NCI-H128 (cell line): ENCODE measurements at regions not wholly inside any gene's neighbourhood (a gene's known extent, or its start where the extent isn't known, plus 50 kb on each side); places are given as distances from the start of the nearest gene placed in this dataset.
"Not testable (repeated sequence)": the region's sequence is repeated elsewhere in the genome, so short reads cannot be mapped to it uniquely, and the experiment has no call there.

Source experiments
- DNase-seq: peaks from one replicate; lab custom pipeline; 2025; ENCODE audit not compliant: unreplicated experiment; lab: John Stamatoyannopoulos, UW

DNA sequence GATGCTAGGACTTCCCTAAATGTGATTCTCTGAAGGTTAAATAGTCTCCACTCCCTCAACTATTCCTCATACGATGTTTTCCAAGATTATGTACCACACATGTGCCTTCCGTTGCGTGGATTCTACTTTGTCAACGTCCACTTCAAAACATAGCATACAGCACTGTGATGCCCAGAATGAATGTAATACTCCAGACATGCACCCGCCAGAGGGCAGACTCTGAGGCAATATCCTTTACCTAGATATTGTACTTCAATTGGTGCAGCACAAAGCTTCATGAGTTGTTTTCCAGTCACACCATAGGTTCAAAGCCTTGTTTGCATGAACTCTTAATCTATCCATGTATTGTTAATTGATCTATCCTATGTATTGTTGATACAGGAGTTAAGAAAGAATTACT lies 201.0 kb upstream of the NABP1 start:
- DNase-seq: no peak

DNA sequence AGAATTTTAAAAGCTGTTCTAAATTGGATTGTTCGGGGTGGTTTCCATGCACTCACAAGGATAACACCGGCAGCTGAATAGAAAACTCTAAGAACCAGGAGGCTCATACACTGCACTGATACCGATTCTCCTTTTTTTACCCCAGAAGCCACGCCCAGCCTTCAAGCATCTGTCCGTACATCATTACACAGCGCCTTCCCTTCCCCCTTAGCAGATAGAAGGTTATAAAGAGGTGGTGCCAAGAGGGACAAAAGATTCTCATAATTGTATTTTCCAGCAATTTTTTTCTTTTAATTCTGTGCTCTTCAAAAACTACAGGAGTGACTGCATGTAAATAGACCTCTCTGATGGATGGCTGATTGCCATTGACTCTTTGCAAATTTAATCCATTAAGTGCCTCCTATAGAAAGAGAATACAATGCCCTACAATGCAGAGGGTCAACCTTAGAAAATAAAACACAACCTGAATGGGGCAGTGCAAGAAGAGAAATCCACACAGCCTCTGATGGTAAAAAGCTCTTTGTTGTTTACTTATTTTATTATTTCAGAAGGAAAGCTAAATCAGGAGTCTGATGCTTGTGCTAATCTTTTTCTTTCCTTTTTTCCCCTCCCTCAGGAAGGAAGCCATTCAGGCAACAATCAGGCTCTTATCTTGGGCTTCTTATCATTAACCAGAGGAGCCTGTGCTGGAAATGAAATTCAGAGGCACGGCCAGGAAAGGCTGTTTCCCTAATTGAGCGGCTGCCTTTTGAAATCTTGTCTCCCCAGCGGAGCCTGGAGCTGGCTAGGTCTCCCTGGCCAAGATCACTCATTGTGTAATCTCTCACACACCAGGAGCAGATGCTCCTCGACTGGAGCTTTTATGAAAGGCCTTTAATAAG lies 198.9 kb upstream of the NABP1 start:
- peak; percentile 17 for DNase-seq

DNA sequence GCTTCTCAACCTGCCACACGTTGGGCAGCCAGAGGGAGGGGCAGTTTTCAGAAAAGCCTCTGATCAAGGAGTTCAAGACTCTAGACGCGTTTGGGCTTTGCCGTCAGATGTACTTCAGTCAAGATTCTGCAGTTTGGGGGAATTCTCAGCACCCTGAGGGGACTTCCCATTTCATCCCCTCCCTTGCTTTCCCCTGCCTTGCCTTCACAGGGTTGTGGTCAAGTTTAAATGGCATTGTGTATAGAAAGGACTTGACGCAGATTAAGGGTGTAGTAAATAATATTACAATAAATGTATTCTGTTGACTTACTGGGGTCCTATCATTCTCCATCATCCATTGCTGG lies 198.3 kb upstream of the NABP1 start:
- DNase-seq: no peak

- no peak for DNase-seq
These were observed 196.4 kb upstream of the NABP1 start for GRCh38 chr2:191481305-191482070.

DNA sequence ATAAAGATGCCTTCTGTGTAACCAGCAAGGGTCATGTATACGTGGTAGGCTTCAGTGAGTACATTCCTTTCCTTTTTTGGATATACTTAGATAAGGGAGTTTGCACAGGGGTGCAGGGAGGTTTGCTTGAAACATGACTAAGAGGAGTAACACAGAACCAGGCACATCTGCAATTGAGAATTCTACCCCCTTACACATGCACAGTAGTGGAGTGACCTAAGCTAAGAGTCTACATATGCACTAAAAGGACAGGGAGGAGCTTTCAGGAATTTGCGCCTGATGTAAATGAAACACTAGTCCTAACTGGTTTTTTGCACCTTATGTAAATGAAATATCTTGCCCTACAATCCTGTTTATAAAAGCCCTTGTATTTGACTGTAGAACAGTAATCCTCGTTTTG lies 194.8 kb upstream of the NABP1 start:
- no peak for DNase-seq

GRCh38 chr2:191486584-191487320 lies 191.2 kb upstream of the NABP1 start:
- no peak for DNase-seq

DNA sequence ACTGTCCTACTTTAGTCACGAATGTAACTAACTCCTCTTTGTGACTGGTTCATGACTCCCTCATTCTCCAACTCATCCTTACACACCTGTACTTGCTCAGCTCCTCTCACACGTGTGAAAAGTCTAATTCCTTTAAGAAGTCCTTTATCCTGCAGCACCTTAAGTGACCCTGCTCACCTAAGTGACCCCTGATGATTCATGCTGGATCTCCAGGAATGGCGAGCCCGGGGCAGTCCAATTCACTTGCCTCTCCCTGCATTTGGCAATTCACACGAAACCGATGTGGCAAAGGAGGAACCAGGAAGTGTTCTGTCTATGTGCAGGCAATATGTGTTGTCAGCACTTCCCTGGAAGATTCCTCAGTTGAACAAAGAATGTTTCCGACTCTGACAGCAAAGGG lies 189.8 kb upstream of the NABP1 start:
- DNase-seq: no peak

- no peak for DNase-seq
These were observed 188.8 kb upstream of the NABP1 start for GRCh38 chr2:191489177-191489576.

DNA sequence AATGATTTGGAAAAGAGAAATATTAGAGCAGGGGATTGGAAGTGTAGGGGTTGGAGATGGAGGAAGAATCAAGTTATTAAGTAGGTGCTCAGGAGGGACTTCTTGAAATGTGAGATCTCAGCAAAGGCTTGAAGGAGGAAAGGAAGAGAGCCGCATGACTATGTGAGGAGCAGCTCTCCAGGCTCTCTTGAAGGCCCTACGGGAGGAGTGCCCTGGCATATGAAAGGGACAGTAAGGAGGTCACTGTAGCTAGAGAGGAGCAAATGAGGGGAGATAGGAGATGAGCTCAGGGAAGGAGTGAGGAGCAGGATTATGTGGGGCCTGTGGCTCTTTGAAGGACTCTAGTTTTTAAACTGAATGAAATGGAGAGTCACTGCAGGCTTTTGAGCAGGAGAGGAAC lies 181.1 kb upstream of the NABP1 start:
- no peak for DNase-seq

- DNase-seq: no peak
These were observed 180.1 kb upstream of the NABP1 start for GRCh38 chr2:191497822-191498221.

DNA sequence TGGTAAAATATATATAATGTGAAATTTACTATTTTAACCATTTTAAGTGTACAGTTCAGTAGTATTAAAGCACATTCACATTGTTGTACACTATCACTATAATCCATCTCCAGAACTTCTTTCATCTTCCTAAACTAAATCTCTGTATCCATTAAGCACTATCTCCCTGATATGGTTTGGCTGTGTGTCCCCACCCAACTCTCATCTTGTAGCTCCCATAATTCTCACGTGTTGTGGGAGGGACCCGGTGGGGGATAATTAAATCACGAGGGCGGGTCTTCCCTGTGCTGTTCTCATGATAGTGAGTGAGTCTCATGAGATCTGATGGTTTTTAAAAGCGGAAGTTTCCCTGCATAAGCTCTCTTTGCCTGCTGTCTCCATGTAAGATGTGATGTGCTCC lies 178.9 kb upstream of the NABP1 start:
- DNase-seq: no peak

GRCh38 chr2:191499874-191500565 lies 177.9 kb upstream of the NABP1 start:
- no peak for DNase-seq

DNA sequence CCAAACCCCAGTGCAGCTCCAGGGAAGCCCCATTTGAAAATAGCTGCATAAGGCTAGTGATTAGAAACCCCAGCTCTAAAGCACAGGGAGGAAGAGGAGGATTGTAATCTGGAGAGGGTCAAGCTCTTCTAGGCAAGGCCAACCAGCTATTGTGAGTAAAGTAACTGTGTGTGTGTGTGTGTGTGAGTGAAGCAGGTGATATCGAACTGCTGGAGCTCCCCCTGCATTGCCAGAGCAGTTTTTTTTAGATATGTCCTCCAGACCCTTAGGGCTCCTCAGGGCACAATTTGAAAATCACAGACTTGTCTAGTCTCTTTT lies 177.4 kb upstream of the NABP1 start:
- DNase-seq: no peak

GRCh38 chr2:191500884-191501560 lies 176.9 kb upstream of the NABP1 start:
- no peak for DNase-seq

GRCh38 chr2:191501561-191502168 lies 176.3 kb upstream of the NABP1 start:
- no peak for DNase-seq

DNA sequence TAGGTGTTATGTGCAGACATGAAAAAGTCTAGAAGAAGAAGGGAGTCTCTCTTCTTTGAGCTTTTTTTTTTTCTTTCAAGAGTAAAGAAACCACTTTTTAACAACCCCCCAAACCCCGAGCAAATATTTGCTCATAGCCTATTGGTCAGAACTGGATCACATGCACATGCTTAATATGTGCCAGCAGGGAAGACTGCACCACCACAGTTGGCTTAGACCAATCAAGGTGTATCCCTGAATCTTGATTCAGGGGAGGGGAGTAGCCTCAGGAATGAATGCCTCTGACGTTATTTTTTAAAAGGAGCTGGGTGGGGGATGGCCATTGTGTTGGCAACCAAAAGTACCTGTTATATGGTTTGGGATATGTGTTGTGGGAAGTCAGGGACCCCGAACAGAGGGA lies 171.4 kb upstream of the NABP1 start:
- DNase-seq: no peak

DNA sequence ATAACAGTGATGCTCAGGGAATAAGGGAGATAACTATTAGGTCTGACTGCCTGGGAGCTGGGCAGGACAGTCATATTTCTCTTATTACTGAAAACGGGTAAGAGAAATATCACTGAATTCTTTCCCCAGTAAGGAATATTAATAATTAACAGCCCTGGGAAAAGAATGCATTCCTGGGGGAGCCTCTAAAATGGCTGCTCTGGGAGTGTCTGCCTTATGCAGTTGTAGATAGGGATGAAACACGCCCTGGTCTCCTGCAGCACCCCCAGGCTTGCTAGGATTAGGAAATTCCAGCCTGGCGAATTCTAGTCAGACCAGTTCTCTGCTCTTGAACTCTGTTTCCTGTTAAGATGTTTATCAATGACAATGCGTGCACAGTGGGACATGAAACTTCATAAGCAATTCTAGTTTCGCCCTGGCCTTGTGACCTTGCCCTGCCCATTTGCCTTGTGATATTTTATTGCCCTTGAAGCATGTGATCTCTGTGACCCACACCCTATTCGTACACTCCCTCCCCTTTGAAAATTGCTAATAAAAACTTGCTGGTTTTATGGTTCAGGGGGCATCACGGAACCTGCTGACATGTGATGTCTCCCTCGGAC lies 170.6 kb upstream of the NABP1 start:
- DNase-seq: not testable (repeated sequence)

GRCh38 chr2:191508738-191509137 lies 169.2 kb upstream of the NABP1 start:
- no peak for DNase-seq

DNA sequence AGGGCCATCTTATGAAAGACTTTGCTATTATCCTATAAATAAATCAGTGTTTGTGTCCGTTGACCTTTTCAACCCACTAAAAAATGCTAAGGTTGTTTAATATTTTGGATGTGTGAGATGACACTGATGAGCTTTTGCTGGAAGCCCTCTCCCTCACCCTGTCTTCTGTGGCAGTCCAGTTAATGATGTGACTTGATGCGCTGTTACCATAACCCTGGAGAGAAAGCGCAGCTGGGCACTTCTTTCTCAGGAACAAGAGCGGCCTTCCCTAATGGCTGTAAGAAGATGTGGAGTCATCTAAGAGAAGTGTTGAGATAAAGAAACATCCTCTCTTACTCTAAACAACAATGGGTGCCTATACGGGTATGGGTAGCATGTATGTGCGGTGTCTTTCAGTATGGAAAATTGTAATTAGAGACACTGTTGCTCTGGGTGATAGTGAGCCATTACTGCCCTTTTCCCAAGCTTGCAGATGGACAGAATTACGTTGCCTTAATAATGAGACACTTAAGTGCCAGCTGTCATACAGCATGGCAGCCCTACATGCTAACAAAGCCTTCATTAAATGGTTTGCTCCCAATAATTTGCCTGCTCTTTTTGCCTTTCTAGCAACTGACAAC lies 165.6 kb upstream of the NABP1 start:
- DNase-seq: no peak

GRCh38 chr2:191512874-191513273 lies 165.1 kb upstream of the NABP1 start:
- DNase-seq: no peak
